Amniotic stem cell (primary cell): ENCODE measurements at regions not wholly inside any gene's neighbourhood (a gene's known extent, or its start where the extent isn't known, plus 50 kb on each side); places are given as distances from the start of the nearest gene placed in this dataset.
"Not testable (repeated sequence)": the region's sequence is repeated elsewhere in the genome, so short reads cannot be mapped to it uniquely, and the experiment has no call there.

Experiments
- DNase-seq: peaks from one replicate; lab custom pipeline; 2025; lab: John Stamatoyannopoulos, UW

GRCh38 chr17:62322313-62322712 is 58.0 kb upstream of the EFCAB3 start:
- no peak for DNase-seq

GRCh38 chr17:62321451-62321850 is 58.9 kb upstream of the EFCAB3 start:
- no peak for DNase-seq

GRCh38 chr17:62319846-62320245 is 60.5 kb upstream of the EFCAB3 start:
- no peak for DNase-seq

GRCh38 chr17:62309396-62309795 is 71.0 kb upstream of the EFCAB3 start:
- DNase-seq = no peak

- no peak for DNase-seq
Measured at GRCh38 chr17:62307196-62307595, 73.2 kb upstream of the EFCAB3 start.

- DNase-seq = no peak
Measured at GRCh38 chr17:62303476-62303875, 76.9 kb upstream of the EFCAB3 start.

GRCh38 chr17:62300697-62301096 is 79.7 kb upstream of the EFCAB3 start:
- no peak for DNase-seq

GRCh38 chr17:62275290-62275689 is 105.1 kb upstream of the EFCAB3 start:
- not testable (repeated sequence) for DNase-seq

- DNase-seq = not testable (repeated sequence)
Measured at GRCh38 chr17:62268361-62268760, 112.0 kb upstream of the EFCAB3 start.

GRCh38 chr17:62264974-62265373 is 115.4 kb upstream of the EFCAB3 start:
- DNase-seq = not testable (repeated sequence)

- DNase-seq = not testable (repeated sequence)
Measured at GRCh38 chr17:62255791-62256190, 124.6 kb upstream of the EFCAB3 start.

- not testable (repeated sequence) for DNase-seq
Measured at GRCh38 chr17:62242076-62242475, 138.3 kb upstream of the EFCAB3 start.

GRCh38 chr17:62239569-62239968 is 140.8 kb upstream of the EFCAB3 start:
- DNase-seq = not testable (repeated sequence)

- DNase-seq = not testable (repeated sequence)
Measured at GRCh38 chr17:62238551-62239338, 141.6 kb upstream of the EFCAB3 start.

- not testable (repeated sequence) for DNase-seq
Measured at GRCh38 chr17:62233822-62234481, 146.4 kb upstream of the EFCAB3 start.

- DNase-seq = not testable (repeated sequence)
Measured at GRCh38 chr17:62231293-62231692, 149.1 kb upstream of the EFCAB3 start.

- not testable (repeated sequence) for DNase-seq
Measured at GRCh38 chr17:62226610-62227240, 153.6 kb upstream of the EFCAB3 start.

- not testable (repeated sequence) for DNase-seq
Measured at GRCh38 chr17:62223585-62223984, 156.8 kb upstream of the EFCAB3 start.

GRCh38 chr17:62219221-62219899 is 154.3 kb upstream of the MED13 start:
- DNase-seq = no peak

GRCh38 chr17:62216847-62217246 is 151.8 kb upstream of the MED13 start:
- no peak for DNase-seq

GRCh38 chr17:62215891-62216290 is 150.8 kb upstream of the MED13 start:
- not testable (repeated sequence) for DNase-seq

- DNase-seq = no peak
Measured at GRCh38 chr17:62206550-62206949, 141.5 kb upstream of the MED13 start.
